GM20000 (cell line): ENCODE measurements at regions not wholly inside any gene's neighbourhood (a gene's known extent, or its start where the extent isn't known, plus 50 kb on each side); places are given as distances from the start of the nearest gene placed in this dataset.

Experiments
- DNase-seq: peaks from one replicate; pipeline ENCODE4 v3.0.0; 2012; ENCODE audit warnings: low spot score
- CTCF ChIP-seq: IDR thresholded peaks from 2 replicates; pipeline ENCODE4 v1.5.1; 2012; ENCODE audit warnings: mild to moderate bottlenecking, control low read depth; ENCODE audit errors: extremely low read depth, missing control alignments

GRCh38 chr18:27665264-27665799 is 480.2 kb upstream of the CHST9 start:
- no peak for TF ChIP-seq CTCF
- DNase-seq, result no peak

- no peak for TF ChIP-seq CTCF
- DNase-seq, result no peak
Measured at GRCh38 chr18:27662949-27663348, 477.8 kb upstream of the CHST9 start.

GRCh38 chr18:27662537-27662936 is 477.4 kb upstream of the CHST9 start:
- no peak for DNase-seq
- TF ChIP-seq CTCF, result no peak

DNA sequence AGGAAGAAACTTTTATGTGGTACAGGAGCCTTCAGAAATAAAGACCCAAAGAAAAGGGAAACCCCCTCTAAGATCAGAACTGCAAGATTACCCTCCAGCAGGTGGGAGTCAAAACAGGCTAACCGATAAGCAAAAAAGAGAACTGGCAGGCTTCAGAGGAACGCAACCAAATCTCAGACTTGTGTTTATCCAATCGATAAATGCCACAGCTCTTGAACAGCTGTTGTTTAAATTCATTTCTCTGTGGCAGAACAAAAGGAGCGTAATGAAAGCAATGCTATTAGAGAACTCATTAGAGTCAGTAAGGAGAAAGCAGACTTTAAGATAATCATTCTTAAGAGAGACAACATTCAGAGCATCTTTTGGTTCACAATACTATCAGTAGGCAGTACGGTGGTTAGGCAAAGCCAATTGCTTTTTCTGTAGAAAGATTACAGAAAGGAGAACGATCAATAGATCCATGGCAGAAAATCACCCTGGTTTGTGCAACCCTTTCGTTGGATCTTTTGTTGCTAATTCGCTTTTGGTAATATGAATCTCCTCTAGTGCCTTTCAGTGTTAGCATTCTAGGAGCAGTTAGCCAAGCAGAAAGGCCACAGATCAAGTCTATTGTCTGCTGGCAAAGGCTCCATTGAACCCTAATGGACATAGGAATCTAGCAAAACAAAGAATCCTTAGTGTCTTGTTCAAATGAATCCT is 476.4 kb upstream of the CHST9 start:
- TF ChIP-seq CTCF, result no peak
- DNase-seq, result no peak

- no peak for DNase-seq
Measured at GRCh38 chr18:27656905-27657304, 471.8 kb upstream of the CHST9 start.

GRCh38 chr18:27656167-27656778 is 471.2 kb upstream of the CHST9 start:
- TF ChIP-seq CTCF, result no peak
- no peak for DNase-seq

More at GRCh38 chr18:27656905-27657304, 471.8 kb upstream of the CHST9 start:
- no peak for TF ChIP-seq CTCF

- no peak for DNase-seq
- TF ChIP-seq CTCF, result no peak
Measured at GRCh38 chr18:27653247-27653646, 468.1 kb upstream of the CHST9 start.
